ENCODE measurements at regions not wholly inside any gene's neighbourhood (a gene's known extent, or its start where the extent isn't known, plus 50 kb on each side); places are given as distances from the start of the nearest gene placed in this dataset.

- intact Hi-C loops (cut with DNase I) = no loop called here
- ATAC-seq = no peak
- Histone ChIP-seq H3K4me3 (no peak overlapping the region), H3K27me3 (no peaks in the 10 kb centered on the region), H3K9me3 (no peaks in the 10 kb centered on the region), H3K36me3 (no peaks in the 10 kb centered on the region), H3K4me1 (no peaks in the 10 kb centered on the region), H3K27ac (no peak overlapping the region)
- TF ChIP-seq POLR2A (IDR thresholded peaks at IDR 0.05) (no peak), CTCF (IDR thresholded peaks at IDR 0.05) (no peak)
- DNase-seq = no peak
- WGBS (ENCODE audit: insufficient coverage, low coverage, low lambda C conversion rate, missing lambda C conversion rate) = 28% methylated on average over 4 of the region's 4 CpGs
These were observed 445.7 kb upstream of the TRIB2 start for GRCh38 chr2:12270876-12271588.

GRCh38 chr2:12271589-12271984 lies 445.1 kb upstream of the TRIB2 start:
- Histone ChIP-seq H3K27me3 (no peaks in the 10 kb centered on the region), H3K27ac (no peak overlapping the region), H3K36me3 (no peaks in the 10 kb centered on the region), H3K4me3 (no peak overlapping the region), H3K9me3 (no peaks in the 10 kb centered on the region), H3K4me1 (no peaks in the 10 kb centered on the region)
- 40% methylated on average over 1 of the region's 1 CpG for WGBS (ENCODE audit: insufficient coverage, low coverage, low lambda C conversion rate, missing lambda C conversion rate)
- DNase-seq (no peak), ATAC-seq (no peak)
- intact Hi-C loops (cut with DNase I) = no loop called here
- no peak for TF ChIP-seq CTCF (IDR thresholded peaks at IDR 0.05)
- no peak for TF ChIP-seq POLR2A (IDR thresholded peaks at IDR 0.05)

GRCh38 chr2:12273111-12273510 lies 443.6 kb upstream of the TRIB2 start:
- H3K27me3 ChIP-seq = no peaks in the 10 kb centered on the region
- 54% methylated on average over 1 of the region's 1 CpG for WGBS (ENCODE audit: insufficient coverage, low coverage, low lambda C conversion rate, missing lambda C conversion rate)
- intact Hi-C loops (cut with DNase I) = no loop called here

GRCh38 chr2:12274591-12274990 lies 442.1 kb upstream of the TRIB2 start:
- no peaks in the 10 kb centered on the region for H3K36me3 ChIP-seq
- no peak for TF ChIP-seq POLR2A (IDR thresholded peaks at IDR 0.05)
- TF ChIP-seq CTCF (IDR thresholded peaks at IDR 0.05) = no peak
- ATAC-seq (no peak), DNase-seq (no peak)
- H3K9me3 ChIP-seq = no peaks in the 10 kb centered on the region
- no peaks in the 10 kb centered on the region for H3K4me1 ChIP-seq
- H3K4me3 ChIP-seq = no peak overlapping the region
- H3K27ac ChIP-seq = no peak overlapping the region
- no peaks in the 10 kb centered on the region for H3K27me3 ChIP-seq
- intact Hi-C loops (cut with DNase I) = no loop called here
- WGBS (ENCODE audit: insufficient coverage, low coverage, low lambda C conversion rate, missing lambda C conversion rate) = 62% methylated on average over 1 of the region's 1 CpG

More at GRCh38 chr2:12273111-12273510, 443.6 kb upstream of the TRIB2 start:
- H3K4me3 ChIP-seq = no peak overlapping the region
- DNase-seq (no peak), ATAC-seq (no peak)
- H3K27ac ChIP-seq = no peak overlapping the region
- no peaks in the 10 kb centered on the region for H3K9me3 ChIP-seq
- TF ChIP-seq POLR2A (IDR thresholded peaks at IDR 0.05) (no peak), CTCF (IDR thresholded peaks at IDR 0.05) (no peak)
- H3K36me3 ChIP-seq = no peaks in the 10 kb centered on the region
- H3K4me1 ChIP-seq = no peaks in the 10 kb centered on the region

Data from right lobe of liver (tissue), 6 donors.